ENCODE measurements at regions not wholly inside any gene's neighbourhood (a gene's known extent, or its start where the extent isn't known, plus 50 kb on each side); places are given as distances from the start of the nearest gene placed in this dataset.

DNA sequence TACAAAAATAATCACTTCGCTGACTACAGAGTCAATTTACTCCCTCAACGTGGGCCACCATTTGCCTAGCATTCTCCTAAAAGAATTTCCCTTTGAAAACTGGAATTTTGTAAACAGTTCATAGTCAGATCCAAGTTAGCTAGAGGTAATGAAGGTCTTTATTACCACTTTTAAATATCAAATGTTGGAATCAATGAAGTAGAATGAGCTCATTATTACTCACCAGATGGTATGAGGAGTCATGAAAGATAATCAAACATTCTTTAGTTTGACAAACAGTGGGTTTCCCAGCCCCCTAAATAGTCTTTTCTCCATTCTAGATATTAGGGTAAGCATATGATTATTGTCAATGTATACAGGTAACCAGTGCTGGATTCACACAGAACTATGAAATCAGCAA, 455.7 kb upstream of the THBS1 start:
- DNase-seq (ENCODE audit: low spot score) = no peak

DNA sequence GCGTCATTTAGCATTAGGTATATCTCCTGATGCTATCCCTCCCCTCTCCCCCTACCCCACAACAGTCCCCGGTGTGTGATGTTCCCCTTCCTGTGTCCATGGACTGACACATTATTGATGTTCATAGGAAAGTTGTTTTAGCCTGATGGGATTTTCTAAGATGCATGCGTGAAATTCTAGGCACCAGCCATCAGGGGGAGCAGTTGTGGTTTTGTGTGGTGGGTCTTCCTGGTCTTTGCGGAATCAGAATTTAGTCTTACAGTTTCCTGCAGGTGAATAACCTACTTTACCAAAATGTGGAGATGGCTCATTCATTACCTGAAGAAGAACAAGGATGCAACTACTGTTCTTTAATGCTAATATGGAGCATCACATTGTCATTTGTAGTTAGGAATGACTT, 455.0 kb upstream of the THBS1 start:
- peak; percentile 42 for DNase-seq (ENCODE audit: low spot score)

DNA sequence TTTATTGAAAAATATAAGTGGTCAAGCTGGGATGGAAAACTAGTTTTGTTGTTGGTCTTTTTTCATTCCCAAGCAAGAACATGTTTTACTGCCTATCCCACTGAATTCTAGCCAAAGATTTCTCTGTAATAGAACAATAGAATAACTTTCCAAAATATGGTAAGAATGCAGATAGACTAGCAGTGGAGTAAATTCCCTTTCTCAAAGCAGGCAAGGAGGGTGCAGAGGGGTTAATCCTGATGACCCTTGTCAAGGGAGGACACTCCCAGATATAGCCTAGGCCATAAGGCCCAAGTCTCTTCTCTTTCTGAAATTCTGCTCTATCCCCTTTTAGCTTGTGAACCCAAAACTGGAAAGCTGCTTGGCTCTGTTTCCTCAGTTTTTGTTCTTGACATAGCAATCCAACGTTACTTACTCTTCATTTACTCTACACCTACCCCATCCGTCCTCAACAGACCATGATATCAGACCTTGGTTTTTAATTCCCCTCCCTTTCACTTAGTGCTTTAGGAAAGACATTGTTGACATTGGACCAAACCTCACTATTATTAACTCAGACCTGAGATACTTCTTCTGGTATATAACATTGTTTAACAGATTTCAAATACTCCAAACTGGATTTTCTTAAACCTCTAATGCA, 453.6 kb upstream of the THBS1 start:
- DNase-seq (ENCODE audit: low spot score) = no peak

DNA sequence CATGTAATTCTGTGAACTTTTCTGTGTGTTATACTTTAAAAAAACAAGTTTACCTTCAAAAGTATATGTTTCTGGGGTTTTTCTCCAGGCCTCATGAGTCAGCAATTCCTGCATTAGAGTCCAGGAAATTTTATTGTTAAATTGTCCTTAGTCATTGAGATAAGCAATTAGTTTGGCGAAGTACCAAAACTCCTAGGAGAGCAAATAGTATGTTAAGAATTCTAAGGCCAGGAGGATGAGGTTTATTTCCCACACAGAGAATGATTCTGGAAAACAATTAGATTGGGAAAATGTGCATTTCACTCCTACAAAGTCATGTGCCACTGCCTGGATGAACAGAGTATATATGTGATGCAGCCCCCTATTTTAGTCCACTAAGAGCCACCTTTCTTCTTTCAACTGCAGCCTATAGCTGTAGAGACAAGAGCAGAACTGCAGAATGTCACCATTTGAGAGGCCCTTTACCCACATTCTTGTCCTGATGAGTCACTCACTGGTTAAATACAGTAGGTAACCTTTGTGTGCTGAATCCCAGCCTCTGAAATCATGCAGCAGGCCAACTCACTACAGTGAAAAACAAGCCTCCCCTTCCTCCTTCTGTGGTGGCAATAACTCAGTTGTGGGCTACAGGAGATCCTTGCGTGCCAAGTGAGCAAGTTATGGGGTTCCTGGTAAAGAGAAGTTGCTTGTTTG, 452.8 kb upstream of the THBS1 start:
- DNase-seq (ENCODE audit: low spot score) = peak; percentile 27

DNA sequence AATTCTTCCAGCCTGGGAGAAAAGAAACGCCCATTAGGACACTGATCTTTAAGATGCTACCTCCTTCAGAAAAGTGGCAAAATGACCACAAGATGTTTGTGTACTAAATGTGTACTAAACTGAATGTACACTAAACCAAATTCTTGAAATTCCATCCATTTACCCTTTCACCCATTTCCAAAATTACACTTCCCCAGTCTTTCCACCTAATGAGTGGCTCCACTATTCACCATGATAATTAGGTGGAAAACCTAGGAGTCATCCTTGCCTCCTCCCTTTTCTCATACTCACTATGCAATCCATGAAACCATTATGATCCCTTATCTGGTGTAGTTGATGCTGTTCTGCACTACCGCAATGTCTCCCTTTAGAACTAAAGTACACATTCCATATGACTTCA, 452.1 kb upstream of the THBS1 start:
- no peak for DNase-seq (ENCODE audit: low spot score)

DNA sequence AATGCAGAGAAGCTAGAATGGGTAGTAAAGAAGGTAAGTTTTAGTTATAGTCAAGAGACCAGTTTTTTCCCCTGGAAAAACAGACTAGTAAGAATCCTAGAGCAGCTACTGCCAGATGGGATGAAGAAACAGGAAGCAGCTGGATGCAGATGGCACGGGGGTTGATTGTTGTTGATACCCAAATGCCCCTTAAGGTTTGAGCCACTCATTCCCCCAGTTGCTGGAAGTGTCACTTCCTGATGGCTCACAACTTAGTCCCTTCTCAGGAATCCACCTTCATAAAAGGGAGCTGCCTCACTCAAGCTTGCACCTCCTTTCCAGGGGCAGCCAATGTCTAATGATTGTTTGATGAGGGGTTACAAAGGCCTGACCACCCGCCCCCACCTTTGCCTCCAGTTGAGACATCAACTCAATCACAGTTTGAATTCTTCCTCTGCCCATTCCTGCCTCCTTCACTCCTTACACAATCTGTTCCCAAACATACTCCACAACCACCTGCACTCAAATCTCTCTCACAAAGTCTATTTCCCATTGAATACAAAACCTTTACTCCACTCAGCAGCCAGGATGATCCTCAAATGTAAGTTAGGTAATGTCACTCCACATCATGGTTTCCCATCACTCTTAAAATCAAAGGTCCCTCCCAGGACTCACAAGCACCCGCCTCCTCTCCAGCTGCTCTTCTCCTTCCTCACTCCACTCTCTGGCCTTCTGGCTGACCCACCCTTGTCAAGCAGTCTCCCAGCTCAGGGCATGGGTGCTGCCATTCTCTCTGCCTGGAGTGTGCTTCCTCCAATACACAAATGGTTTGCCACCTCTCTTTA, 450.1 kb upstream of the THBS1 start:
- DNase-seq (ENCODE audit: low spot score) = no peak

DNA sequence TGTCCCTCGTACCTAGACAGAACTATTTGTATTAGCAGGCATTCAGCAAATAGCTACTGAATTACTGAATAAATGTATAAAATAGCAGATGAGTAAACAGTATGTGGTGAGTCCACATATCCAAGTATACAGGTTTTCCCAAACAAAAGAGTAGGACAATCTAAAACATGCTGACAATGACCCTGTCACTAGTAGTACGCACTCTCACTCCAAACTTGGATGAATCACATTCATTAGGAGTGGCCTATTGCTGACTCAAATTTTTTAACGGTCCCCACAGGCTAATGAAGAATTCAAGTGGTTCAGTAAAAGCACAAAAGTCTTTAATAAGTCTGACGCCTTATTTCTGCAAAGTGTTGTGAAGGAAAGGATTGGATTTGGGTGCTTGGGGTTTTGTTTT, 449.3 kb upstream of the THBS1 start:
- no peak for DNase-seq (ENCODE audit: low spot score)

DNA sequence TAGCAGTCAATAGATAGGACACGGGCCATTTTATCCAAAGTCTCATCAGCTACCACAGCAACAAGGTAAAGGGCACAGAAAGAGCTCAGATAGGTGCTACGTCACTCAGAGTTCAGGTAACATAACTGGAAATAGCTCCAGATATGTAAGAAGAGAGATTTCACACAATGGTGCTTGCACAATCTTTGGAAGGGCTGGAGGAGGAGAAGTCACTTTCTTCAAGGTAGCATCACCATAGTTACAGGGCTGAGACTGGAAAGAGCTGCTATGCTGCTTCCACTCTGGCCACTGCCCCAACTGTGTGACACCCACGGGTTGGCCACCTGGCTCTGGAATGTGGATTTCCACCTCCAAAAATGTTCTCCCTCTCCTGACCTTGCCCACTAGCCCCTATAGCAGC, 448.8 kb upstream of the THBS1 start:
- DNase-seq (ENCODE audit: low spot score) = no peak

DNA sequence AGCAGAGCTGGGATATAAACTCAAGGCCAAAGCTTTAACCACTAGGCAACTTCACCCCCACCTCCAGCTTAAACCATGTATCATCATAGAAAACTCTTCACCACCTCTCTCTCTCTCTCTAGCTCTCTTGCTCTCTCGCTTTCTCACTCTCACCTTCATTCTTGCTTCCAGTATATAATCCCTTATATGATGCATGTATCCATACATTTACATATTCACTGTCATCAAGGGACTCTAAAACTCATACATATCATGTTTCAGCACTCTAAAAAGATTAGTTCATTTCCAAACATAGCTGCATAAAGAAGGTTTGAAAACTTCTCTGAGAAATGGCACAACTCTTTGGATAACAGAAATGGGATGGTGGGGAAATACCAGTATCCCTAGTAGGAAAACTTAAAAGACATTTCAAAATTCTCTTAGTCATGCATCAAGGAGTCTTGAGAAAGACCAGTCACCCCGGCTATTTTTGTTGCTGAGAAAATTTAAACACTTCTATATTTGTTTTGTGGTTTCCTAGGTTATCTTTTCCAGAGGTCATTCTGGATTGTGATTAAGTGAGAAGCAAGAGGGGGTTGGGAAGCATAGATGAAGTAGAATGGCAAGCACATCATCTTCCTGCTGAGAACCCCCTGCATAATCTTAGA, 447.8 kb upstream of the THBS1 start:
- DNase-seq (ENCODE audit: low spot score) = no peak

DNA sequence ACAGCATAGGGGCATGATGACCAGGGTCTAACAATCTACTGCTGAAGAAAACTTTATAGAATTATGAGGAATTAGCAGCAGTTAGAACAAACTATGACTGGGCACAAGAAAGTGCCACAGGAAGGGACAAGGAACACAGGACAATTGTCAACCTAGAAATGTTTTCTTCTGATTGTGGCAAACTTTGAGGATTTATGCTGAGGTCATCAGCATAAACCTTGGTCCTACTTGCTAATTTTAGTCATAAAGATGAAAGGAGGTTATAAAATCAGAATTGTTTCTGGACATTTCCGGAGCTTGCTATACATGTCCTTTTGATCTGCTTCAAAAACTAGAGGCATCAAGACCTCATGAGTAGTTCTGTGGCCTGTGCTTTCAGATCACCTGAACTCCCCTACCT, 446.6 kb upstream of the THBS1 start:
- no peak for DNase-seq (ENCODE audit: low spot score)

DNA sequence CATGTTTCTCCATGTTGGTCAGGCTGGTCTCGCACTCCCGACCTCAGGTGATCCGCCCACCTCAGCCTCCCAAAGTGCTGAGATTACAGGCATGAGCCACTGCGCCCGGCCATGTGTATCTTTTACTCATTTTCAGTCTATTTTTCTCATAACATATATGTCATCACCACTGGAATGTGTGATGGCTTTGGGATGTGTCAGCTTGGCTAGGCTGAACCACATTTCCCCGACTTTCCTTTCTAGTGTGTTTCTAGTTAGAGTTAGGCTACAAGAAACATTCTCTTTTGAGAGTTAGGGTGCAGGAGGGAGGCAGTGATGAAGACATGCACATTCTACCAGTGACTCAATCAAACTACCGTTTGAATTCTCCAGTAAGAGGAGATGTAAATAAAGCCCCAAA, 444.9 kb upstream of the THBS1 start:
- DNase-seq (ENCODE audit: low spot score) = no peak

DNA sequence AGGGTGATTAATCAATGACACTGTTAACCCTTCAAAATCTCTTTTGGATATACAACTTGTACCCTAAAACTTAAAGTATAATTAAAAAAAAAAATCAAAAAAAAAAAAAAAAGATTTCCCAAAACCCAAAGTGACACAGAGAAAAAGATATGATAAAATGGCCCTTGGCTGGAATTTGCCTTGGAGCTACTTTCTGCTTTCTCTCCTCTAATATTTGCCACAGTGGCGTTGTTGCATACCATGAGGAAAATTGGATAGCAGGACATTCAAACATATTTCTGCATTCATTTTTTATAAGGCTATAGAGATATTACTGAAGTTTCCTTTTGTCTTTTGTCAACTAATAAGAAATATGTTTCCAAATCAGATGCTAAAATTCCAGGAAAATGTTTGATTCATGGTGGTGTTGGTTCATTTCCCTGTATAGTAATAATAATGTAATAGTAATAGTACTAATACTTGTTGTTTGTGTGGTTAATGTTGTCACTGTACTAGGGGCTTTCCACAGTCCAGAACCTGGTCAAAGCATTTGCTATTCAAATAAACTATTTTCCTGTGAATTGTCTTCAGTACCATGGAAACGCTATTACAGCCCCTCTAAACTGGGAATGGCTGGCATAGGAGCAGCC, 441.3 kb upstream of the THBS1 start:
- no peak for DNase-seq (ENCODE audit: low spot score)

DNA sequence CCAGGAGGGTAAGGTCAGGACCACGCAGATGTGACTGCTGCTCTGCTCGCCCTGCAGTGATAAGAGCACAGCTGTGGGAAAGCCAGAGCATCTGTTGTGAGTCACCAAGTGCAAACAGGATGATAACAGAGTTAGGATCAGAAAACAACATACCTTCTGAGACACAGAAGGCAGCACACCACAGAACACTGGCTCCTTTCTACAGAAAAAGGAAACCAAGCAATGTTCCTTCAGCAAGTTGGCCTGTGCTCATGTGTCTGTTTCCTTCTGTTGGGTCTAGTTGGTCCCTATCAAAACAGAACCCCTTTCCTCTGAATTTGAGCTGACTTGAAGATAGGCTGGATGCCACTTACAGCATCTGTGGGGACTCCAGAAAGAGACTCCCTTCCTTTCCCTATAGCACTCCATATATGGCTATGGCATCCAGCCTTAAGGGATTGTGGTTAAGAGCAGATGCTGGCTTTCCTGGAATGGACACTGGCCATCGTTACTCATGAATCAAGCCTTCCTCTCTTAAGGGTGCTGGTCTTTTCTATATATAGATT, 440.7 kb upstream of the THBS1 start:
- DNase-seq (ENCODE audit: low spot score) = peak; percentile 19

DNA sequence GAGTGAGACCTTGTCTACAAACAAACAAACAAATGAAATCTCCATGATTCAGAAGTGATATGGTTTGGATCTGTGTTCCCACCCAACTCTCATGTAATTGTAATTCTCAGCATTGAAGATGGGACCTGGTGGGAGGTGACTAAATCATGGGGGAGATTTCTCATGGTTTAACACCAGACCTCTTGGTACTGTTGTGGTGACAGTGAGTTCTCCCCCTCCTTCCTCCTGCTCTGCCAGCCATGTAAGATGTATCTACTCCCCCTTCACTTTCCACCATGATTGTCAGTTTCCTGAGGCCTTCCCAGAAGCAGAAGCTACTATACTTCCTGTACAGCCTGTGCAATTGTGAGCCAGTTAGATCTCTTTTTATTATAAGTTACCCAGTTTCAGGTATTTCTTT, 438.4 kb upstream of the THBS1 start:
- DNase-seq (ENCODE audit: low spot score) = no peak

DNA sequence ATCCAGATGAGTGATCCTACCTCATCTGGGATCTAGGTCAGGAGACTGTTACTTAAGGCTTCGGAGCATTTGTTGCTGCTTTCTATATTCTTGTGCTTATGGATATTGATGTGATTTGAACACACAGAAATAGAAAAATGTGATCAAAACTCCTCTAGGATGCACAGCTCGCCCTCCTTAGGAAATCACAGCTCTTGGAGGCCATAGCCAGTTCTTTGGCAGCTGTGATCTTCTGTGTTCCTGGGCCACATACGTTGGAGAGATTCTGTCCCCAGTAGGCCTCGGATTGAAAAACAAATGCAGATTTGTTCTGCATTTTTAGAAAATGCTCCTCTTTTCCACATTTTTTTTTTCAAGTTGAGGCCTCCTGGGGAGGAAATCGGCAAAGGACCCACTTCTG, 437.4 kb upstream of the THBS1 start:
- no peak for DNase-seq (ENCODE audit: low spot score)

DNA sequence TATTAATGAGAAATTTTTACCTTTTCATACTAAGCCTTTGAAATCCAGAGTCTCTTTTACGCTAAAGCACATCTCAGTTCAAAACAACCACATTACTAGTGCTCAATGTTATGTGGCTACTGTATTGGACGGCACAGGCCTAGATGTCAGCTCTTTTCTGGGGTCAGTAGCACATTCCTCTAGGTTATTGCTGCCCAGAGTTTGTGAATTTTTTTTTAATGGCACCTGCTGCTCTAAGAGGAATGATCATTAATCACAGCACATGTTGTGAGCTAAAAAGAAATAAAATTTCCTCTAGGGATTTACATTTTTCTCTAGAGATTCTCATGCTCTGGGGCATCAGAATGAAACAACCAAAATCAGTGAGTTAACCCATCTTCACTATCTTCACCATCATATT, 436.8 kb upstream of the THBS1 start:
- DNase-seq (ENCODE audit: low spot score) = no peak

DNA sequence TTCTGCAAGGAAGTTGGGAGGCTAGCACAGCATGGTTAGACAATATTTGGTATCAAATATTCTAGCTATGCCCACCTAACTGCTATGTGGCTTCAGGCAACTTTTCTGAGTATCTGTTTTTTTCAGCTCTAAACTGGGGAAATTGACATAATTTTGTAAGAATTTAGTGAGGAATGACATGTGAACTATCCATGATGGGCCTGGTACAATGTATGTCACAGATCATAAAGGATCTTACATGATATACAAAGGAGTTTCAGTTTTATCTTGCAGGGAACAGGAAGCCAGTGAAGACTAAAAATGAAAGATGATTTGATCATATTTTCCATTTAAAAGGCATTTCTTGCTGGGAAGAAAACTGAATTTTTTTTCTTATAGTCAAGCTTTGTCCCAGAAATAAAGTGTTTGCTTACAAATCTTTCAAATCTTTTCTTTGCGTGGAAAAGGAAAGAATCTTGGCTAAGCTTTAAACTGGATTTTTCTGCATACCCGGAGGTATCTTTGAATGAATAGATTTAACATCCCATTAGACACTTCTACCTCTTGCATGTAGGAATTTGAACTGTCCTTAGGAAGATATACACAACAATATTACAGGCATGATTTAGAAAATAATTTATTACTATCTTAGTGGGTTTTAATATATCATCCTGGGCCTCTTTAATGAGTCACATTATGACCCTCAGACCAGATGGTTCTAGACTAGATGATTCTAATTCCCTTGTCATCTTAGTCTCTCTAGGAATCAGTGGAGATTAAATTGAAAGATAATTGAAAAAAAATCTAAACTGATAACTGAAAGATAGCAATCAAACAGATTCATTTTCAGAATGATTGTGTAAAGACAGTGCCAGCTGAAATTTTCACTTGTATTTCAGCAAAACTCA, 436.0 kb upstream of the THBS1 start:
- peak; percentile 40 for DNase-seq (ENCODE audit: low spot score)

DNA sequence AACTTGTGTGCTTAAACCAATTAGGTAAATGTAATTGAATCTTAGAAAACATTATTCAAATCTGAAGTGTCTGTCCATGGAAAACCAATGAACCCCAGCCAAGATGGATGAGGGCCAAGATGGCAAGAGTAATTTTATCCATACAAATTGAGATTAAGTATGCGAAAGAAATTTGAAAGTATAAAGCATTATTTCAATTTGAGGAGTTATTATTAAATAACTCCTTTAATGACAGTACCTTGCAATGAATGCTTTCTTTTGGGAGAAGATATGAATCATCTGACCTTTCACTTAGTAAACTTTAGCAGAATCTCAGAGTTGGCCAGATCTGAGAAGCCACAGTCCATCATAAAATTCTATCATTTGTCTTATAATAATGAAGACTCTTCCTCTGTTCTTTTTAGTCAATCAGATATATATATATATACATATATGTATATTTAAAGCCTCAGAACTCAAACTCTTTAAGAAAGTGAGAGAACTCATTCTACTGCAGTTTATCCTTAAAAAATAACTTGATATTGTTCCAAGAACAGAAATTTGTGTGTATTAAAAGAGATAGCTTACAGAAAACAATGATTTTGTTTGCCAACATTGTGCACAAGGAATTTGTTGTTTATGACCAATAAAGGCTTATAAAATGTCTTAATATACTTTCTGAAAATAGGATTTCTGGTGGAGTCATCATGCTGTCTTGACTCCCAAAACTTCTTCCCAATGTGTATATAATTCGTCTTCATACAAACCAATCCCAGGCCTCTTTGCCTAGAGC, 434.8 kb upstream of the THBS1 start:
- DNase-seq (ENCODE audit: low spot score) = no peak

DNA sequence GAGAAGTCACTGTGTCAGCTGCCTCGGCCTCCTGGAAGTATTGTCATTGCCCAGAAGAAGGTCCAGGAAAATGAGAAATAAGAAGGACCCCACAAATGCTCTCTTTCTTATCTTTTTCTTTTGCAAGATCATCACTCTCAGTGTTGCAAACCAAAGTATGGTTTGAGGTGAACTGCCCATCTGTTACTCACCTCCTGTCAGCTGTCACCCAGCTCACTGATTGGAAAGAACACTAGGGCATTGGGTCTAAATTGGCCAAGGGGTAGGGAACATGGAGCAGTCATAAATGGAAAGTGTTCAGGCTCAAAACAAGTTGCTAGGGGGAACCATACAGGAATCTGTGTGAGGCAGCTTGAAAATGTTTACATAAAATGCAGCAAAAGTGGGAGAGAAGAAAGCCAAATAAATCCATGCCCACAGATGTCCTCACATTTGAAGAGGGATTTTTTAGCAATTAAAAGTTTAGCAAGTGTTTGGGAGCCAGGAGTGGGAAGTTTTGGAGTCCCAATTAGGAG, 431.2 kb upstream of the THBS1 start:
- DNase-seq (ENCODE audit: low spot score) = no peak

DNA sequence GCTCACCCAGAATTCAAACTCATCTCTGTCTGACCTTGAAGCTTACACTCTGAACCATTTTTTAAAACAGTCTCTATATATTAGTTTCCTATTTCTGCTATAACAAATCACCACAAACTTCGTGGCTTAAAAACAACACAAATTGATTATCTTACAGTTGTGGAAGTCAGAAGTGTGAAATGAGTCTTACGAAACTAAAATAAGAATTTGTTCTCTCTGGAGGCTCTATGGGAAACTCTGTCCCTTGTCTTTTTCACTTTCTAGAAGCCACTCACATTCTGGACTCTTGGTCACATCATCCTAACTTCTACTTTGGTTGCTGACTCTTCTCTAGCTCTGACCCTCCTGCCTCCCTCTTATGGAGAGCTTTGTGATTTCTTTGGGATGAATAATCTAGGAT, 429.3 kb upstream of the THBS1 start:
- DNase-seq (ENCODE audit: low spot score) = no peak

Measured in activated CD4-positive, alpha-beta T cell treated with anti-CD3 and anti-CD28 coated beads, Interleukin-2, Interleukin-4, amounts not matched to agents 100 ng/mL and 50 ng/mL, durations not matched to agents 16 hours and 8 hours (primary cell).